Pancreas (tissue), 10 donors: ENCODE measurements at regions not wholly inside any gene's neighbourhood (a gene's known extent, or its start where the extent isn't known, plus 50 kb on each side); places are given as distances from the start of the nearest gene placed in this dataset.

Source experiments
- ATAC-seq, 4 donors: fragments of 200-7000 bp; cut with Tn5 transposase; one replicate each; pipeline versions ENCODE4 v1.8.0 to v1.9.1; 2020; ENCODE audit warnings: mild to moderate bottlenecking in 4 of 4, moderate library complexity in 4 of 4
- DNase-seq, 6 donors: peaks; one replicate each; pipeline ENCODE4 v3.0.0-alpha.2; 2020
- FAIRE-seq: peaks from 2 replicates; lab custom pipeline; 2012; peaks lifted over from hg19 to GRCh38; lab: Jason Lieb, UNC
- H3K27ac ChIP-seq, 4 donors: fragments of 200-600 bp; sonication (generic); 1 replicate in 3 of 4; 2 replicates in 1 of 4; pipeline versions ENCODE4 v1.5.0 to v1.8.0; 2020
- H3K27me3 ChIP-seq, 4 donors: fragments of 200-600 bp; one replicate each; pipeline ENCODE4 v1.8.0; 2021
- H3K36me3 ChIP-seq, 3 donors: fragments of 200-600 bp; sonication (generic) in 1 of 3; one replicate each; pipeline versions ENCODE4 v1.5.0 to v1.8.0; 2020 to 2021
- H3K4me1 ChIP-seq, 3 donors: fragments of 200-600 bp; one replicate each; pipeline ENCODE4 v1.8.0; 2021
- H3K4me3 ChIP-seq, 4 donors: fragments of 200-600 bp; sonication (generic) in 2 of 4; one replicate each; pipeline versions ENCODE4 v1.5.0 to v1.8.0; 2020 to 2021
- H3K9me3 ChIP-seq, 4 donors: fragments of 200-600 bp; one replicate each; pipeline ENCODE4 v1.8.0; 2021
- WGBS, 2 donors: extraction: QIAGEN DNeasy Blood & Tissue Kit; methylation state at CpG; one replicate each; pipeline ENCODE4 v1.1.7; 2013; 5-methylcytosine and 5-hydroxymethylcytosine counted together
- intact Hi-C, 3 donors: fragments of 100-400 bp; cut with DNase I; formaldehyde crosslinking; loops; one replicate each; pipeline versions ENCODE4 v1.11.1 to v1.14.2; 2022
- TF ChIP-seq, protein P1 (sequence below), 4 donors: fragments of 200-600 bp; sonication (generic) in 3 of 4; IDR thresholded peaks; one replicate each; pipeline versions ENCODE4 v1.5.0 to v1.8.0; 2021; ENCODE audit warnings: antibody characterized with exemption in 4 of 4
- donor health status: healthy with polysubstance abuse.
- donor health status: DM: no; HTN: no; CAD: no; lungs with moderate emphysema.
- donor health status: DM: no; HTN: no; CAD: no.
- donor health status: control.
- donor health status: control.
- donor health status: Bipolar disorder and iron deficiency.
- donor health status: DM: yes; HTN: yes; CAD: no.
- donor health status: DM: no; HTN: no; CAD: no.
- donor health status: DM: no; HTN: no; CAD: no.
- donor health status: DM: yes; HTN: yes; CAD: no.

DNA sequence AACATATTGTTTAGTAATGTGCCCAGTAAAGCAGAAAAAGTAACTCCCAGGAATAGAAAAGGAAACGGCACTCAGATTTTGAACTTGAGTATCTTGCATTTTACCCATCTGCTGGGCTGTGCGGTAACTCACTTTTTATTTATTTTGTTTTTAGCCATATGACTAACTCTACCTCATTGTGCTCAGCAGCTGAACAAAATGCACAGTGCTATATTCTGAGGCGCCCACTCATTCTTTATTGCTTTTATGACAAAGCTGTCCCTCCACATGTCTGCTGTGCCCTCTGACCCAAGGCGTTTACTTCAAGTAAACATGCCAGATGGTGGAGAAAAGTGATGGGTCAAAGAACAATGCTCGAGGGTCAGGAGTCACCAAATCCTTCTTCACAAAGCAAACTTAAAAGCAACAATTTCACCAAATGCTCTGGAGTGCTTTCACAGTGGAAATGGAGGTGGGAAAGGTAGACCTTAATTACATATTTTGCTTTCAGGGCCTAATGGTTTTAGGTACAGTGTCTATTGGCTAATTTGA lies 215.2 kb upstream of the ELAVL2 start:
- intact Hi-C loops: no loop called here
- ATAC-seq: no peak
- no peaks in the 10 kb centered on the region for H3K4me1 ChIP-seq

DNA sequence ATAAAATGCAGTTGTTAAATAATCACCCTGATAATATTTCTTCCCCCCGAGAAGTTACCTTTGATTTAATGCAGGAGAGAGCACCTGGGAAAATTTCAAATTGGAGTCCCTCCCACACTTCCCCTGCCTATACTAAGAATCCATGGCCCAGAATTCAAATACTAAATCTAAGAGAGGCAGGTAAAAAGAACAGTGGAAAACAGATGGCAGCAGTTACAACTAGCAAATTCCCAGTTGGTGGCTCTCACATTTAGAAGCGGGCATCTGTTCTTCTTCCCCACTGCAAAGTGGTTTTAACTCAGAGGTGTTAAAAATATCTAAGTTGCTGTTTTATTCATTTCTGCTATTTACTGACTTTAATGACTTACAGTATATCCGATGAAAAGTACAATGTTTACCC lies 210.4 kb upstream of the ELAVL2 start:
- no peak overlapping the region for H3K27ac ChIP-seq
- H3K4me1 ChIP-seq: no peaks in the 10 kb centered on the region
- intact Hi-C loops: no loop called here
- 47 to 49% methylated on average over 3 of the region's 3 CpGs for WGBS, 2 donors
- DNase-seq (no peak), ATAC-seq (no peak), FAIRE-seq (no peak)
- H3K27me3 ChIP-seq: no peaks in the 10 kb centered on the region
- TF ChIP-seq, protein P1, sequence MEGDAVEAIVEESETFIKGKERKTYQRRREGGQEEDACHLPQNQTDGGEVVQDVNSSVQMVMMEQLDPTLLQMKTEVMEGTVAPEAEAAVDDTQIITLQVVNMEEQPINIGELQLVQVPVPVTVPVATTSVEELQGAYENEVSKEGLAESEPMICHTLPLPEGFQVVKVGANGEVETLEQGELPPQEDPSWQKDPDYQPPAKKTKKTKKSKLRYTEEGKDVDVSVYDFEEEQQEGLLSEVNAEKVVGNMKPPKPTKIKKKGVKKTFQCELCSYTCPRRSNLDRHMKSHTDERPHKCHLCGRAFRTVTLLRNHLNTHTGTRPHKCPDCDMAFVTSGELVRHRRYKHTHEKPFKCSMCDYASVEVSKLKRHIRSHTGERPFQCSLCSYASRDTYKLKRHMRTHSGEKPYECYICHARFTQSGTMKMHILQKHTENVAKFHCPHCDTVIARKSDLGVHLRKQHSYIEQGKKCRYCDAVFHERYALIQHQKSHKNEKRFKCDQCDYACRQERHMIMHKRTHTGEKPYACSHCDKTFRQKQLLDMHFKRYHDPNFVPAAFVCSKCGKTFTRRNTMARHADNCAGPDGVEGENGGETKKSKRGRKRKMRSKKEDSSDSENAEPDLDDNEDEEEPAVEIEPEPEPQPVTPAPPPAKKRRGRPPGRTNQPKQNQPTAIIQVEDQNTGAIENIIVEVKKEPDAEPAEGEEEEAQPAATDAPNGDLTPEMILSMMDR (IDR thresholded peaks at IDR 0.05): no peak
- H3K9me3 ChIP-seq: no peaks in the 10 kb centered on the region
- H3K4me3 ChIP-seq: no peak overlapping the region
- no peaks in the 10 kb centered on the region for H3K36me3 ChIP-seq

More for the DNA sequence above, 215.2 kb upstream of the ELAVL2 start:
- no peak overlapping the region for H3K27ac ChIP-seq
- no peaks in the 10 kb centered on the region for H3K27me3 ChIP-seq
- WGBS, 2 donors: 24 to 28% methylated on average over 5 of the region's 5 CpGs
- H3K36me3 ChIP-seq: no peaks in the 10 kb centered on the region
- no peak overlapping the region for H3K4me3 ChIP-seq
- no peaks in the 10 kb centered on the region for H3K9me3 ChIP-seq
- TF ChIP-seq, protein P1 (IDR thresholded peaks at IDR 0.05): no peak
- DNase-seq: no peak
- no peak for FAIRE-seq

DNA sequence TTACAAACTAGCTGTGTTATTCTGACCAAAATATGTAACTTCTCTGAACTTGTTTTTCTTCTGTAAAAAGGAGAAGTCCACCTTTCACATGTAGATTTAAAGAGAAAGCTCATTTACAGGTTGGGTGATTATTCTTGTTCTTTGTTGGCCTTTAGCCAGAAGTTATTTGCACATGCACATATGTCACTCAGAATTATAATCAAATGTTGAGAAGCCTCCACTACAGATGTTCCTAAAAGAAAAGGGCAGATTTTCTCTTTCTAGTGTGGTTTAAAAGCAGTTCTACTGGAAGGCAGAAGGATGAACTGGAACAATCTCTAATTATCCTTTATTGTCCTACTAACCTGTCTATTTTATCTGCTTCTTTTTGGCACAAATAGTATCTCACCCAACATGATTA lies 209.8 kb upstream of the ELAVL2 start:
- TF ChIP-seq, protein P1 (IDR thresholded peaks at IDR 0.05): no peak
- no peaks in the 10 kb centered on the region for H3K4me1 ChIP-seq
- no peaks in the 10 kb centered on the region for H3K36me3 ChIP-seq
- ATAC-seq (no peak), FAIRE-seq (no peak), DNase-seq (no peak)
- intact Hi-C loops: no loop called here
- H3K9me3 ChIP-seq: no peaks in the 10 kb centered on the region
- H3K4me3 ChIP-seq: no peak overlapping the region
- H3K27me3 ChIP-seq: no peaks in the 10 kb centered on the region
- no peak overlapping the region for H3K27ac ChIP-seq

DNA sequence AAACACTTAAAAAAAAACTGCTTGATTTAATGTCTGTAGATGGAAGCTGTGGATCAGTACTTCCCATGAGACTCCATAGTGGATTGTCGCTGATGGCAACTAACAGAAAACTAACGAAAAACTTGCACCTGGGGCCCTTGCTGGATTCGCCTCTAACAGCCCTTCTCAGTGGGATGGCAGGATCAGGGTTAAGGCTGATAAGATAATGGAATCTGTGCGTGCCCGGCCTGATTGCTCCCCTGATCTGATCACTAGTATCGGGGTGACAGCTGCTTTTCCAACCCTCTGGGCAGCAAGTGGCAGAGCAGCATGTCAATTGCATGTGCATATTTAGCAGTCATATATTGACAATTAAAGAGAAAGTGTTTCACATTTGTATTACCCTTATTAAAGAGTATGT lies 185.8 kb upstream of the ELAVL2 start:
- TF ChIP-seq, protein P1 (IDR thresholded peaks at IDR 0.05): no peak
- Histone ChIP-seq H3K4me3 (no peak overlapping the region), H3K36me3 (no peaks in the 10 kb centered on the region), H3K27ac (no peak overlapping the region), H3K4me1 (no peaks in the 10 kb centered on the region), H3K9me3 (no peaks in the 10 kb centered on the region), H3K27me3 (no peaks in the 10 kb centered on the region)
- intact Hi-C loops: no loop called here
- DNase-seq (no peak), FAIRE-seq (no peak), ATAC-seq (no peak)
- 40 to 42% methylated on average over 6 of the region's 6 CpGs for WGBS, 2 donors

DNA sequence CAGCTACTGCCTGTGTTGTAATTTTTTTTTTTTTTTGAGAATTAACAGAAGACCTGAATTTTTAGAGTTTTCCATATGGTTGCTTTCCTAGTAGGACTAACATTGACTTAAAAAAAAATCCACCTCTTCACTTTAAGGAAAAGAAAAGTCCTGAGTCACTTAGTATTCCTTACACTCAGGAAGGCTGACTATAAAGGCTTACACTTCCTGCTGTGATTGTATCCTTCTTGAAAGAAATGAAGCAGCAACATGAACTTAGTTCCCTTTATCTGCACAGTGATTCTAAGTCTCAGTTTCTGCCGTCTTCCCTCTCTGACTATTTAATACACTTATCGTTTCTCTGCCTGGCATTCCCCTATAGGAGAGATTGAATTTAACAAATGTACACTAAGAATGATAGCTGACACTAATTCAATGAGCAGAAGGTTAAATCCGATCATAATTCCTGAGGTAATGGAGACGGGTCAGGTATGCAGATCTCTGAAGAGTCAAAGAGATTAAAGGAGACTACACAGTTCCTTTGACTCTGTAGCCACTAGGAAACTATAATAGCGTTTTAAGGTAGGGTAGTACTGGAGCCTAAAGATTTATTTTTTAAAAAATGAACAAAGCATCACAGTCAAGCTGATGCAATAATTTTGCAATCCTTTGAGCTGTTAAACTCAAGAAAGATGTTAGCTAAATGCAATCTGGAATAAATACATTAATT lies 185.1 kb upstream of the ELAVL2 start:
- DNase-seq (no peak), ATAC-seq (no peak), FAIRE-seq (no peak)
- Histone ChIP-seq H3K27me3 (no peaks in the 10 kb centered on the region), H3K9me3 (no peaks in the 10 kb centered on the region), H3K27ac (no peak overlapping the region), H3K36me3 (no peaks in the 10 kb centered on the region), H3K4me3 (no peak overlapping the region), H3K4me1 (no peaks in the 10 kb centered on the region)
- WGBS, 2 donors: 34 to 49% methylated on average over 5 of the region's 5 CpGs
- TF ChIP-seq, protein P1 (IDR thresholded peaks at IDR 0.05): no peak
- intact Hi-C loops: no loop called here
